Upper lobe of right lung (tissue), 1 donor: ENCODE measurements at regions not wholly inside any gene's neighbourhood (a gene's known extent, or its start where the extent isn't known, plus 50 kb on each side); places are given as distances from the start of the nearest gene placed in this dataset.

Experiments
- ATAC-seq: fragments of 200-7000 bp; cut with Tn5 transposase; one replicate; pipeline ENCODE4 v1.9.1; 2020; ENCODE audit warnings: mild to moderate bottlenecking, moderate library complexity
- DNase-seq: peaks from one replicate; pipeline ENCODE4 v3.0.0-alpha.2; 2020
- H3K27ac ChIP-seq: fragments of 200-600 bp; one replicate; pipeline ENCODE4 v1.8.0; 2022
- H3K27me3 ChIP-seq: fragments of 200-600 bp; one replicate; pipeline ENCODE4 v1.8.0; 2022; ENCODE audit warnings: mild to moderate bottlenecking
- H3K36me3 ChIP-seq: fragments of 200-600 bp; one replicate; pipeline ENCODE4 v1.8.0; 2022
- H3K4me1 ChIP-seq: fragments of 200-600 bp; one replicate; pipeline ENCODE4 v1.8.0; 2022
- H3K4me3 ChIP-seq: fragments of 200-600 bp; one replicate; pipeline ENCODE4 v1.8.0; 2022; ENCODE audit warnings: mild to moderate bottlenecking
- H3K9me3 ChIP-seq: fragments of 200-600 bp; one replicate; pipeline ENCODE4 v1.8.0; 2022
- intact Hi-C: fragments of 100-400 bp; cut with DNase I; formaldehyde crosslinking; loops from one replicate; pipeline ENCODE4 v1.11.0; 2022
- TF ChIP-seq, protein P1 (sequence below): fragments of 200-600 bp; IDR thresholded peaks from one replicate; pipeline ENCODE4 v1.8.0; 2022; ENCODE audit warnings: antibody characterized with exemption
- donor health status: DM: no; HTN: yes; CAD: no; lungs with severe emphysema.

GRCh38 chr4:126435491-126435890 is 1120.7 kb downstream of the FAT4 start:
- no peak overlapping the region for H3K4me3 ChIP-seq
- DNase-seq: no peak
- H3K9me3 ChIP-seq: no peaks in the 10 kb centered on the region
- H3K27me3 ChIP-seq: no peaks in the 10 kb centered on the region
- no peak for ATAC-seq
- no peaks in the 10 kb centered on the region for H3K36me3 ChIP-seq
- no peaks in the 10 kb centered on the region for H3K4me1 ChIP-seq
- intact Hi-C loops: no loop called here
- TF ChIP-seq, protein P1, sequence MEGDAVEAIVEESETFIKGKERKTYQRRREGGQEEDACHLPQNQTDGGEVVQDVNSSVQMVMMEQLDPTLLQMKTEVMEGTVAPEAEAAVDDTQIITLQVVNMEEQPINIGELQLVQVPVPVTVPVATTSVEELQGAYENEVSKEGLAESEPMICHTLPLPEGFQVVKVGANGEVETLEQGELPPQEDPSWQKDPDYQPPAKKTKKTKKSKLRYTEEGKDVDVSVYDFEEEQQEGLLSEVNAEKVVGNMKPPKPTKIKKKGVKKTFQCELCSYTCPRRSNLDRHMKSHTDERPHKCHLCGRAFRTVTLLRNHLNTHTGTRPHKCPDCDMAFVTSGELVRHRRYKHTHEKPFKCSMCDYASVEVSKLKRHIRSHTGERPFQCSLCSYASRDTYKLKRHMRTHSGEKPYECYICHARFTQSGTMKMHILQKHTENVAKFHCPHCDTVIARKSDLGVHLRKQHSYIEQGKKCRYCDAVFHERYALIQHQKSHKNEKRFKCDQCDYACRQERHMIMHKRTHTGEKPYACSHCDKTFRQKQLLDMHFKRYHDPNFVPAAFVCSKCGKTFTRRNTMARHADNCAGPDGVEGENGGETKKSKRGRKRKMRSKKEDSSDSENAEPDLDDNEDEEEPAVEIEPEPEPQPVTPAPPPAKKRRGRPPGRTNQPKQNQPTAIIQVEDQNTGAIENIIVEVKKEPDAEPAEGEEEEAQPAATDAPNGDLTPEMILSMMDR: no peak
- no peak overlapping the region for H3K27ac ChIP-seq

DNA sequence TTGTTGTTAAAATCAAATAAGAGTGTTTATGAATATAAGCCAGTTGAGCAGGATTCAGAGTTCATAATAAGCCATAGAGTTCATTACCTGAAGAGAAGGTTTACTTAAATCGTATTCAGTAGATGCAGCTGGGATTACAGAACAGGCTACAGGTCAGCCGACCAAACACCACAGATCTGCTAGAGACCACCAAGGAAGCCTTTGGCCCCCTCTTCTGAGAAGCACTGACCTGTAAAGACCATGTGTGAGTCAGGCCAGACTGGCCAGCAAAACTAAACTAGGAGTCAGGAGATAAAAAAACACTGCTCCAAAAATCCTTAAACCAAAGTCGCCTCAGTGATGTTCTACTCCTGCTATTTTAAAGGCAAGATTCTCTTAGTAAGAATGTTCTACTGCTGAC is 1125.5 kb downstream of the FAT4 start:
- TF ChIP-seq, protein P1: no peak
- Histone ChIP-seq H3K4me1 (no peaks in the 10 kb centered on the region), H3K27me3 (no peaks in the 10 kb centered on the region), H3K27ac (no peak overlapping the region), H3K9me3 (no peaks in the 10 kb centered on the region), H3K36me3 (no peaks in the 10 kb centered on the region), H3K4me3 (no peak overlapping the region)
- ATAC-seq (no peak), DNase-seq (no peak)
- intact Hi-C loops: no loop called here

DNA sequence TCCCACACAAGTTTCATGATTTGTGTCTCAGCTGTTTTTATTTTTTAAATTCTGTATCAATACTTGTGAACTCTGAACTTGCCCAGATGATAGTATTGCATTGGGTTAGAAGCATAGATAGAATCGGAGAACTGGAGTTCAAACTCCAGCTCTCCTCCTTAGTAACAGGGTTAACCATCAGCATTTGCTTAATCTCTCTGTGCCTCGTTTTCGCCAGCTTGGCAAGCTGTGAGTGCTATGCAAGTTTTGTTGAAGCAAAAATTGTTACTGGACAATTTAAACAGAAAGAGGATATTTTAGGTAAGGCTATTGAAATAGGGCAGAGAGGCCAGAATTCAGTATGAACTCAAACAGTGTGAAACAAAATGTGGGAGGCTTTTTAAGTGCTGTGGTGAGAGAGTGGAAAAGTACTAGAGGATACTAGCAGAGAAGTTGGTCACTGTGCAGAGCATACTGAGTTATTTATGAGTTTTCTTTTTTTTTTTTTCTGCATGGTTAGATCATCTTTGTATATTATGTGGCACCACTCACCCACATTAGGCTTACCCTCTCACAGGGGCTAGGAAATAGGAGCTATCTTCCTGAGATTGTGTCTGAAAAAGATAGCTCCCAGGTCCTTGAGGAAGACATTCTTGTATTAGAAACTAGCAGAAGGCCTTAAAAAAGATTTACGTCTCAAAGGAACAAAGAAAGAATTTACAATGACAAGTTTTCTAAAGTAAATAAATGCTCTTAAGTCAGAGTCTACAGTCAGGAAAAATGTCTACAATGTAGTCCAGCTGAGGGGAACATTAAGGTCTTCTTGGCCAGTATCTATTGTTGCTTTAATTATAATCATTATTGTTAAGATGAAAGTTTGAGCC is 1126.6 kb downstream of the FAT4 start:
- DNase-seq (no peak), ATAC-seq (no peak)
- TF ChIP-seq, protein P1: no peak
- Histone ChIP-seq H3K36me3 (no peaks in the 10 kb centered on the region), H3K27me3 (no peaks in the 10 kb centered on the region), H3K27ac (no peak overlapping the region), H3K4me3 (no peak overlapping the region), H3K9me3 (no peaks in the 10 kb centered on the region), H3K4me1 (no peaks in the 10 kb centered on the region)
- intact Hi-C loops: no loop called here

DNA sequence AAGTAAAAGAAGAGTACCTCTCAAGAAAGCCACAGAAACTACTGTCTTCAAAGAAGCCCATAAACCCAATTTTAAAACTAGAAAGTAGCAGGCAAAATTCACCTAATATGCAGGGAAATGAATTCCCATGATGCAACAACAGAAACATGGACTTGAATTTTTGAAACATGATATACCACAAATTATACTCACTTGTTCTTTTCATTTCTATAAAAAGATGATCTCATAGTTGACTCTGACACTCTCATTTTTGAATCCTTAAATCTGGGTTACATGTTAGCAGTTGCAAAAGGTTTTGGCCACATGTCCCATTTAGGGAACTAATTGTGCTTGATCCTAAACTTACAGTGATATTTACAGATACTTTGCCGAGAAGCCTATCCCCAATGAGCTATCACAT is 1130.8 kb downstream of the FAT4 start:
- ATAC-seq: no peak
- DNase-seq: no peak
- no peaks in the 10 kb centered on the region for H3K27me3 ChIP-seq
- no peak overlapping the region for H3K4me3 ChIP-seq
- H3K9me3 ChIP-seq: no peaks in the 10 kb centered on the region
- H3K36me3 ChIP-seq: no peaks in the 10 kb centered on the region
- H3K4me1 ChIP-seq: no peaks in the 10 kb centered on the region
- TF ChIP-seq, protein P1: no peak
- intact Hi-C loops: no loop called here
- H3K27ac ChIP-seq: no peak overlapping the region

DNA sequence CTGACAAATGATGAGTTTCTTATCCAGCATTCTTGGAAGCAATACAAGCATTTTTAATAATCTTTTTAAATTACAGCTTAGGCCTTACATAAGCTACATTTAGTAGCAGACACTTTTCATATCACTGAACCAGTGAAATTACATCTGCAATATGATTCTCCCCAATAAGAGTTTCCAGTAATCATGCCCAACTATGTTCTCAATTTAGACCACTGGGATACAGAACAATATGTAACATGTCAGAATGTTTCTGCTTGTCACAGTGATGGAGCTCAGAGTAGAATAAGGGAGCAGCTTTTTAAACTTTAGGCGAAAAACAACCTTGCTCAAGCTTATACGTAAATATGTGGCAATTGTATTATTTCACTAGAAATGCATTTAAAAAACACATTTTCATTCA is 1132.2 kb downstream of the FAT4 start:
- Histone ChIP-seq H3K9me3 (no peaks in the 10 kb centered on the region), H3K27me3 (no peaks in the 10 kb centered on the region), H3K4me3 (no peak overlapping the region), H3K36me3 (no peaks in the 10 kb centered on the region), H3K27ac (no peak overlapping the region), H3K4me1 (no peaks in the 10 kb centered on the region)
- TF ChIP-seq, protein P1: no peak
- DNase-seq (no peak), ATAC-seq (no peak)
- intact Hi-C loops: no loop called here
